Kidney epithelial cell (primary cell): ENCODE measurements at regions not wholly inside any gene's neighbourhood (a gene's known extent, or its start where the extent isn't known, plus 50 kb on each side); places are given as distances from the start of the nearest gene placed in this dataset.

Experiments used
- DNase-seq: peaks from one replicate; pipeline ENCODE4 v3.0.0-alpha.2; 2010; ENCODE audit warnings: low read depth
- H3K27me3 ChIP-seq: 2 replicates; pipeline ENCODE4 v1.6.0; 2011; ENCODE audit warnings: low read length; ENCODE audit not compliant: control insufficient read depth, insufficient read depth
- H3K36me3 ChIP-seq: 2 replicates; pipeline ENCODE4 v1.5.1; 2011; ENCODE audit warnings: low read length; ENCODE audit not compliant: control insufficient read depth, insufficient read depth
- H3K4me3 ChIP-seq: 2 replicates; pipeline ENCODE4 v1.5.1; 2011; ENCODE audit warnings: low read depth, mild to moderate bottlenecking, control low read depth, low read length
- TF ChIP-seq, protein P1 (sequence below): IDR thresholded peaks from 2 replicates; pipeline ENCODE4 v1.5.1; 2011; ENCODE audit warnings: mild to moderate bottlenecking, moderate library complexity, low read length, control low read depth, inconsistent platforms; ENCODE audit not compliant: insufficient read depth, poor library complexity, severe bottlenecking

DNA sequence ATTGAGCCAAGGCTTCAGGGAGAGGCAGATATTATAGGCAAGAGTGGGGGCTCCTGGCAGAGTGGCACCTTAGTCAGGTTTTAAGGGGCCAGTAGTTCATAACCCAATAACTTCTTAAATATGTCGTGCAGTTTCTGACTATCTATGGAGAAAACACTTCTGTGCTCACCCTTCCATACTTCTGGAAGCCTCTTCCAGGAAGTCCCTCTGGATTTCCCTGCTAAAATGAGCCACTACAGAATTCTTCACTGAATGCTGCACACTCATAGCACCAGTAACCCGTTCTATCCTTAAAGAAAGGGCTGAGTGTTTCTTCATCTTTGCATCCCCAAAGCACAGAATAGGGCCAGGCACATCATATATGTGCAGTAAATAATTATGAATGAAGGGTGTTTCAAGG lies 198.5 kb upstream of the SLC24A3 start:
- DNase-seq, result no peak
- H3K27me3 ChIP-seq, result no peaks in the 10 kb centered on the region
- TF ChIP-seq, protein P1, sequence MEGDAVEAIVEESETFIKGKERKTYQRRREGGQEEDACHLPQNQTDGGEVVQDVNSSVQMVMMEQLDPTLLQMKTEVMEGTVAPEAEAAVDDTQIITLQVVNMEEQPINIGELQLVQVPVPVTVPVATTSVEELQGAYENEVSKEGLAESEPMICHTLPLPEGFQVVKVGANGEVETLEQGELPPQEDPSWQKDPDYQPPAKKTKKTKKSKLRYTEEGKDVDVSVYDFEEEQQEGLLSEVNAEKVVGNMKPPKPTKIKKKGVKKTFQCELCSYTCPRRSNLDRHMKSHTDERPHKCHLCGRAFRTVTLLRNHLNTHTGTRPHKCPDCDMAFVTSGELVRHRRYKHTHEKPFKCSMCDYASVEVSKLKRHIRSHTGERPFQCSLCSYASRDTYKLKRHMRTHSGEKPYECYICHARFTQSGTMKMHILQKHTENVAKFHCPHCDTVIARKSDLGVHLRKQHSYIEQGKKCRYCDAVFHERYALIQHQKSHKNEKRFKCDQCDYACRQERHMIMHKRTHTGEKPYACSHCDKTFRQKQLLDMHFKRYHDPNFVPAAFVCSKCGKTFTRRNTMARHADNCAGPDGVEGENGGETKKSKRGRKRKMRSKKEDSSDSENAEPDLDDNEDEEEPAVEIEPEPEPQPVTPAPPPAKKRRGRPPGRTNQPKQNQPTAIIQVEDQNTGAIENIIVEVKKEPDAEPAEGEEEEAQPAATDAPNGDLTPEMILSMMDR, result no peak
- no peak overlapping the region for H3K4me3 ChIP-seq
- H3K36me3 ChIP-seq, result no peaks in the 10 kb centered on the region

DNA sequence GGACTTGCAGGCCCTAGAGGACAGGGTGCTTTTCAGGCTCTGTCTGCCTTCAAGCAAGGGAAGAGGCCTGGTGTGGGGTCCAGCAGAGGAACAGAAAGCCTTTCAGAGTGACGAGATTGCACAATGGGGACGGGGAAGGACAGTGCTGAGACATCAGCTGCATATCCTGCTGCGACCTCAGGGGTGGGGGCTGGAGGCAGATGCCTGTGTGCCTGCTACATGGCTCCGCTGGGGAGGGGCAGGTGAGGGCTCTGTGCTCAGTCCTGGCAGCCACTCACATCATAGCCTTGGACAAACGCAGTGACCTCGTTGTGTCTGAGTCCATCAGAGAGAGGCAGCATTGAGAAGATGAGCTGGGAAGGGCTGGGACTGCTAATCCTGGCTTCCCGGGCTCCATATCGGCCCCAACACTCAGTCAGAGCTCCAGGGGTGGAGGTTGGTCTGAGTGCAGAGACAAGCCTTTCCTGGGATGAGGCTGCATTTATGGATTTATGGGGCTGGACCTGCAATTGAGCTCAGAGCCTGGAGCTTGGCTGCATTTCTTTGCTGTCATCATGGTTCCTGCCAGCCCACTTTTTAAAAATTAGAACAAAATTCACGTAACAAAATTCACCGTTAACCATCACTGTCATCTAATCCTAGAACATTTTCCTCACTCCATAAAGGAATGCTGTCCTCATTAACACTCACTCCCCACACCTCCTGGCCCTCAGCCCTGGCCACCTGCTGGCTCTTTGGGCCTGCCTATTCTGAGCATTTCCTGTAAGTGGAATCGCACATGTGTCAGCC lies 196.9 kb upstream of the SLC24A3 start:
- Histone ChIP-seq H3K27me3 (no peaks in the 10 kb centered on the region), H3K36me3 (no peaks in the 10 kb centered on the region), H3K4me3 (no peak overlapping the region)
- TF ChIP-seq, protein P1, result no peak
- no peak for DNase-seq

DNA sequence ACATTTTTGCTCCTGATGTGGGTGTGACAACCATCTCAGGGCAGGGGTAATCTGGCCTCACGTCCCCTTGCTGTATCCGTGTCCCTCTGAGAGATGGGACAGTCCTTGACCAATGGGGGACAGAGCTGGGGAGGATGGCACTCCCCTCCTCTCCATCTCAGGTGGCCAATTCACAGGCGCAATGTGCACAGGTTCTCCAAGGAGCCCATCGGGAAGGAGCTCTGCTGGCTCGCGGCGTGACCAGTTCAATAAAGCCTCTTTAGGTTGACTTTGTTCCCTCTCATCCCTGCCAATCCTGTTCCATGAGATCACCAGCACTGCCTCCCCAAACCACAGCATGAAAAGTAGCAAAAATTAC lies 196.3 kb upstream of the SLC24A3 start:
- no peak overlapping the region for H3K4me3 ChIP-seq
- H3K36me3 ChIP-seq, result no peaks in the 10 kb centered on the region
- TF ChIP-seq, protein P1, result no peak
- no peak for DNase-seq
- H3K27me3 ChIP-seq, result no peaks in the 10 kb centered on the region

DNA sequence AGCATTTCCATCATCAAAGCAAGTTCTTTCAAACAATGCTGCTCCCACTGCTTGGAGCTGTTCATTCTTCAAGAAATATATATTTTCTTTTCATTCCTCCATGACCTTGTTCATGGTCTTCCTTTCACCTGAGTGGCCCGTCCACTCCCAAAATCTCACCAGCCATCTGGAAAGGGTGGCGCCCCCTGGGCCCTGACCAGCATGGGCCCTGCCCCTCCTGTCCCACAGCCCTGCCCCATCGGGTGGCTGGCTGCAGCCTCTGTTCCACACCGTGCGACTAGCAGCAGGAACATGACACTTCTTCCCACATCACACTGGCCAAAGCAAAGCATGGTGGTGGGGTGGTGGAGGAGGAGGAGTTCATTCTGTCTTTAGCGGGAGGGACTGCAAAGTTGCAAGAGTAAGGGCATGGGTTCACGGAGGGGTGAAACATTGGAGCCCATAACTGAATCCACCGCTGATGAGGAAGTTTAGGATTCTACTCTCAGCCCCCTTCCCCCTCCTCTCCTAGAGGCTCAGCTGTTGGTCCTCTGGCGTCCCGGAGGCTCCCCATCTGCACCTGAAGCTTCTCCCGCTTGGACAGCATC lies 195.2 kb upstream of the SLC24A3 start:
- no peak overlapping the region for H3K4me3 ChIP-seq
- no peaks in the 10 kb centered on the region for H3K27me3 ChIP-seq
- DNase-seq, result no peak
- H3K36me3 ChIP-seq, result no peaks in the 10 kb centered on the region
- TF ChIP-seq, protein P1, result no peak

DNA sequence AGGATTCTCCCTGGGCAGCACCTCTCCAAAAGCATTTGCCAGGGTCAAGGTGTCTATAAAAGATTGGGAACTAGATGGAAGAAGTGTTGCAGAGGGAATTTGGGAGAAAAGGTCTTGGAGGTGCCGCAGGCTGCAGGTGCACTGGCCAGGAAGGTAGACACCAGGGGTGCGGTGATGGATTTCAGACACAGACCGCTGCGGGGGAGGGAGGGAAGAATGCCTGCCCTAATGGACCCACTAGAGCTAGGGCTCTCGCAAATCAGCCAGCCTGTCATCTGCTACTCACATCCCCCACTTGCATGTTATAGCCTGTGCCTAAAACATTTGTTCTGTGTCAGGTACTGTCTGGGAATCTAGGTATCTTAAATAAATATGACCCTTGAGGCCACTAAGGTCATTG lies 193.6 kb upstream of the SLC24A3 start:
- no peaks in the 10 kb centered on the region for H3K27me3 ChIP-seq
- no peaks in the 10 kb centered on the region for H3K36me3 ChIP-seq
- DNase-seq, result no peak
- no peak overlapping the region for H3K4me3 ChIP-seq
- TF ChIP-seq, protein P1, result no peak
